ENCODE measurements at regions not wholly inside any gene's neighbourhood (a gene's known extent, or its start where the extent isn't known, plus 50 kb on each side); places are given as distances from the start of the nearest gene placed in this dataset.

DNA sequence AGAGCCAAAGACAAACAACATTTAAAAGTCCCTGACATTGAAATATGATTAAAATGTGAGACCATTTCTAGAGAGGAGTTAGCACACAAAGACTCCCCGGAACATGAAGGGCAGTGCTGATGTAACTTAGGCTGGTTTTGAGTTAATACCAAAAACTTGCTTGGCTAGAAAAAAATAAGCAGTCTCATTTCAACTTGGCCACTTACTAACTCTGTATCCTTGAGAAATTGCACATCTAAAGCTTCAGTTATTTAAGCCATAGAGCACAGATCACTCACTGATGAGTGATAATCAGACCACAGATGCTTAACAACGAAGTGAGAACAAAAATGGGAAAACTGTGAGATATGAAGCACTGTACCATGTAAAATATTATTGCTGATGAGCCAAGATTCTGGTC is 65.9 kb upstream of the MAOA start:
- DNase-seq: no peak

GRCh38 chrX:43592597-43592996 is 63.5 kb upstream of the MAOA start:
- DNase-seq: no peak

- no peak for DNase-seq
These were observed 60.2 kb upstream of the MAOA start for GRCh38 chrX:43595931-43596330.

GRCh38 chrX:43604753-43605152 is 51.3 kb upstream of the MAOA start:
- no peak for DNase-seq

DNA sequence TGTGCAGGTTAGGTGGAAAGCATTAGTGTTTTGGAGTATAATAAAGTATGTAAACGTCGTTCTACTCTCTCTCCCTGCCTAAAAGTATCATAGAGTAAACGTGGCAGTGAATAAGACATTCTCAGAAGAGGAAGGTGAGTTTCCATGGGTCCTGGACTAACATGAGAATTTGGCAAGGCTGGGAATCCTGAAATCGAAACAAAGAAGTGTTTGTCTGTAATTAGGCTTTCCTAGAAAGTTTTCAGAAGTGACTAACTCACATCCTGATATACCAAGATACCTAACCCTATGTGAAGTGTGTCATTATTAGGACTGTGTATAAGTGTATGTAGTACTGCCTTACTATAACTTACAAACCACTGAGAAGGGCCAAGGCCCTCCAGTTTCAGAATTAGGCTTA is 50.7 kb upstream of the MAOA start:
- no peak for DNase-seq
